HepG2 (cell line): ENCODE measurements at regions not wholly inside any gene's neighbourhood (a gene's known extent, or its start where the extent isn't known, plus 50 kb on each side); places are given as distances from the start of the nearest gene placed in this dataset.

Source experiments
- ATAC-seq: fragments of 200-7000 bp; cut with Tn5 transposase; 3 replicates; pipeline ENCODE4 v1.9.1; 2020; ENCODE audit warnings: mild to moderate bottlenecking, moderate library complexity
- BruUV-seq: library from RNA; stranded (reverse); fragments of 400-500 nt; replicated peaks from 2 replicates; lab custom pipeline; 2021; lab: Mats Ljungman, UMichigan
- CTCF ChIA-PET: fragments of 300-600 bp; formaldehyde crosslinking; extraction: SDS; loops from one replicate; lab custom pipeline; 2021; ENCODE audit warnings: low total read pairs, inconsistent platforms, low intra/inter-chr PET ratio; lab: Yijun Ruan, JAX
- POLR2A ChIA-PET: fragments of 350-600 bp; sonication (Branson Sonifier 250); formaldehyde crosslinking; loops from one replicate; lab custom pipeline; 2020; ENCODE audit warnings: antibody characterized with exemption, inconsistent platforms; lab: Yijun Ruan, JAX
- DNase-seq: peaks from one replicate; pipeline ENCODE4 v3.0.0-alpha.2; 2015; ENCODE audit warnings: low spot score
- FAIRE-seq: peaks from 3 replicates; lab custom pipeline; 2011; peaks lifted over from hg19 to GRCh38; lab: Jason Lieb, UNC
- H2AFZ ChIP-seq: one replicate; pipeline ENCODE4 v1.6.1; 2011; ENCODE audit warnings: low read length, inconsistent platforms
- H3K27ac ChIP-seq: fragments of 300-600 bp; 3 replicates; pipeline ENCODE4 v1.8.0; 2011; ENCODE audit warnings: mixed run types, mild to moderate bottlenecking, mixed read lengths, low read length, inconsistent platforms; ENCODE audit not compliant: insufficient read depth; ENCODE audit errors: extremely low read length
- H3K27me3 ChIP-seq, 2 experiments: fragments of 200-600 bp in 1 of 2; 2 replicates in 1 of 2; 3 replicates in 1 of 2; pipeline versions ENCODE4 v1.6.0 to v1.8.0; 2011; ENCODE audit warnings: low read length in 2 of 2, mild to moderate bottlenecking in 2 of 2, moderate library complexity in 2 of 2, inconsistent platforms in 1 of 2; ENCODE audit not compliant: insufficient read depth in 2 of 2, control insufficient read depth in 1 of 2
- H3K36me3 ChIP-seq, 2 experiments: fragments of 200-600 bp in 1 of 2; replicated peaks in 1 of 2; 2 replicates in 1 of 2; 3 replicates in 1 of 2; pipeline versions ENCODE4 v1.5.1 to v1.8.0; 2011; ENCODE audit warnings: low read length in 2 of 2, inconsistent platforms in 1 of 2; ENCODE audit not compliant: insufficient read depth in 2 of 2, control insufficient read depth in 1 of 2
- H3K4me1 ChIP-seq: 2 replicates; pipeline ENCODE4 v1.5.1; 2012; ENCODE audit warnings: low read length, inconsistent platforms; ENCODE audit not compliant: insufficient read depth
- H3K4me2 ChIP-seq: 2 replicates; pipeline ENCODE4 v1.6.0; 2011; ENCODE audit warnings: low read depth, low read length, inconsistent platforms
- H3K4me3 ChIP-seq, 3 experiments: fragments of 200-600 bp in 1 of 3; sonication (generic), shearing (Covaris generic) in 1 of 3; replicated peaks in 1 of 3; 2 replicates each; pipeline ENCODE4 v1.5.1; 2011 to 2016; ENCODE audit warnings: low read length in 3 of 3, inconsistent platforms in 2 of 3, low read depth in 2 of 3, mild to moderate bottlenecking in 2 of 3, control low read depth in 1 of 3, mixed read lengths in 1 of 3; ENCODE audit not compliant: insufficient read depth in 1 of 3
- H3K79me2 ChIP-seq: one replicate; pipeline ENCODE4 v1.6.1; 2011; ENCODE audit warnings: low read length, inconsistent platforms; ENCODE audit not compliant: insufficient read depth
- H3K9ac ChIP-seq: 2 replicates; pipeline ENCODE4 v1.6.0; 2011; ENCODE audit warnings: mild to moderate bottlenecking, low read depth, low read length, inconsistent platforms; ENCODE audit not compliant: insufficient read depth
- H3K9me3 ChIP-seq: 2 replicates; pipeline ENCODE4 v1.5.1; 2012; ENCODE audit warnings: mild to moderate bottlenecking, low read length
- H4K20me1 ChIP-seq: 2 replicates; pipeline ENCODE4 v1.6.0; 2011; ENCODE audit warnings: inconsistent platforms, mild to moderate bottlenecking, low read length, moderate library complexity; ENCODE audit not compliant: insufficient read depth
- DBP ChIP-seq: sonication (generic); formaldehyde crosslinking; IDR thresholded peaks from 2 replicates; pipeline ENCODE4 v1.4.0; 2020; ENCODE audit warnings: missing genetic modification reagents; ENCODE audit errors: not compliant biosample characterization
- DDIT3 ChIP-seq: sonication (generic); formaldehyde crosslinking; IDR thresholded peaks from 2 replicates; pipeline ENCODE4 v1.4.0; 2020; ENCODE audit warnings: mild to moderate bottlenecking, missing genetic modification reagents
- ISX ChIP-seq: sonication (generic); formaldehyde crosslinking; conservative IDR thresholded peaks from 2 replicates; pipeline ENCODE4 v1.5.0; 2020; ENCODE audit warnings: missing genetic modification reagents
- LCORL ChIP-seq, 2 experiments: fragments of 450-650 bp in 1 of 2; sonication (generic) in 1 of 2; formaldehyde crosslinking in 1 of 2; IDR thresholded peaks; 2 replicates each; pipeline versions ENCODE4 v1.5.0 to v1.6.1; 2017 to 2020; ENCODE audit warnings: antibody characterized with exemption in 1 of 2, missing genetic modification reagents in 1 of 2
- ZBTB46 ChIP-seq: sonication (generic); formaldehyde crosslinking; IDR thresholded peaks from 2 replicates; pipeline ENCODE4 v1.4.0; 2020; ENCODE audit warnings: mild to moderate bottlenecking, missing genetic modification reagents, borderline replicate concordance
- ZKSCAN5 ChIP-seq: sonication (generic); formaldehyde crosslinking; IDR thresholded peaks from 2 replicates; pipeline ENCODE4 v1.5.1; 2020; ENCODE audit warnings: mild to moderate bottlenecking, missing genetic modification reagents
- ZNF121 ChIP-seq: sonication (generic); formaldehyde crosslinking; IDR thresholded peaks from 2 replicates; pipeline ENCODE4 v1.5.0; 2020; ENCODE audit warnings: mild to moderate bottlenecking, missing genetic modification reagents
- ZNF766 ChIP-seq: sonication (generic); formaldehyde crosslinking; IDR thresholded peaks from 2 replicates; pipeline ENCODE4 v1.5.0; 2020; ENCODE audit warnings: missing genetic modification reagents, borderline replicate concordance
- ZSCAN30 ChIP-seq: sonication (generic); formaldehyde crosslinking; IDR thresholded peaks from 2 replicates; pipeline ENCODE4 v1.5.0; 2020; ENCODE audit warnings: mild to moderate bottlenecking, missing genetic modification reagents
- ZSCAN5A ChIP-seq: sonication (generic); formaldehyde crosslinking; IDR thresholded peaks from 2 replicates; pipeline ENCODE4 v1.8.0; 2022; ENCODE audit warnings: mild to moderate bottlenecking, missing genetic modification reagents, borderline replicate concordance
- WGBS: methylation state at CpG from one replicate; pipeline ENCODE4 v1.1.6; 2017; ENCODE audit warnings: low lambda C conversion rate; 5-methylcytosine and 5-hydroxymethylcytosine counted together
- in situ Hi-C: cut with HindIII; loops from 2 replicates; pipeline ENCODE4 v1.10.0; 2017; ENCODE audit warnings: low pct_unique_long_range_greater_than_20kb; ENCODE audit not compliant: extremely low pct_ligation_motif_present
- intact Hi-C: fragments of 100-400 bp; cut with micrococcal nuclease; formaldehyde crosslinking; loops from one replicate; pipeline ENCODE4 v1.10.0; 2022; ENCODE audit not compliant: unreplicated experiment

GRCh38 chr3:153440311-153440710 is 278.3 kb downstream of the RAP2B start:
- Histone ChIP-seq H3K27me3 (no peaks in the 10 kb centered on the region), H2AFZ (no peak overlapping the region), H3K79me2 (no peaks in the 10 kb centered on the region), H3K4me2 (no peak overlapping the region), H3K4me3 (no peak overlapping the region), H3K27ac (no peak overlapping the region), H4K20me1 (no peaks in the 10 kb centered on the region), H3K36me3 (no peaks in the 10 kb centered on the region), H3K9me3 (no peaks in the 10 kb centered on the region), H3K9ac (no peak overlapping the region), H3K4me1 (no peaks in the 10 kb centered on the region)
- WGBS, result 33% methylated on average over 5 of the region's 5 CpGs
- DNase-seq, result no peak
- in situ Hi-C loops, result loop anchor here (25.0 kb wide), 1 partner anchor 403 kb away; no protein-coding TSS in a partner anchor
- no TSS peak for BruUV-seq
- FAIRE-seq, result no peak
- intact Hi-C loops, result loop anchor here (5.0 kb wide), 1 partner anchor 157 kb away; no protein-coding TSS in a partner anchor
- no peak for ATAC-seq
- CTCF ChIA-PET, result interaction anchor here (0.9 to 1.7 kb wide), 2 partner anchors 397 to 414 kb away, joined by 4 to 5 read pairs; no protein-coding TSS in a partner anchor
- TF ChIP-seq ZSCAN5A (CRISPR knock-in tag), result no peak
- no peak for TF ChIP-seq ISX (CRISPR knock-in tag)
- TF ChIP-seq ZNF121 (CRISPR knock-in tag), result no peak
- POLR2A ChIA-PET, result no interaction called here

- in situ Hi-C loops, result loop anchor here (25.0 kb wide), 1 partner anchor 405 kb away; no protein-coding TSS in a partner anchor
- no peak overlapping the region for H3K4me2 ChIP-seq
- H3K9ac ChIP-seq, result no peak overlapping the region
- intact Hi-C loops, result loop anchor here (5.0 kb wide), 1 partner anchor 155 kb away; no protein-coding TSS in a partner anchor
- CTCF ChIA-PET, result no interaction called here
- H3K4me1 ChIP-seq, result no peaks in the 10 kb centered on the region
- POLR2A ChIA-PET, result no interaction called here
- no peak for FAIRE-seq
- no peak overlapping the region for H3K27ac ChIP-seq
- DNase-seq, result no peak
- ATAC-seq, result no peak
- no peak overlapping the region for H3K4me3 ChIP-seq
- H2AFZ ChIP-seq, result no peak overlapping the region
- H3K9me3 ChIP-seq, result no peaks in the 10 kb centered on the region
- no peaks in the 10 kb centered on the region for H4K20me1 ChIP-seq
- WGBS, result 75% methylated on average over 2 of the region's 2 CpGs
- H3K27me3 ChIP-seq, result no peaks in the 10 kb centered on the region
- no TSS peak for BruUV-seq
- no peaks in the 10 kb centered on the region for H3K79me2 ChIP-seq
- no peaks in the 10 kb centered on the region for H3K36me3 ChIP-seq
- no peak for TF ChIP-seq LCORL (IDR thresholded peaks at IDR 0.05)
- TF ChIP-seq LCORL (CRISPR knock-in tag; IDR thresholded peaks at IDR 0.05), result no peak
- TF ChIP-seq ZBTB46 (CRISPR knock-in tag), result no peak
- no peak for TF ChIP-seq ZNF766
- no peak for TF ChIP-seq DDIT3
- no peak for TF ChIP-seq ZKSCAN5 (CRISPR knock-in tag)
- no peak for TF ChIP-seq ZSCAN30
- no peak for TF ChIP-seq DBP (CRISPR knock-in tag)
Observed at GRCh38 chr3:153442386-153442785, 280.4 kb downstream of the RAP2B start.
